ENCODE measurements at regions not wholly inside any gene's neighbourhood (a gene's known extent, or its start where the extent isn't known, plus 50 kb on each side); places are given as distances from the start of the nearest gene placed in this dataset.

DNA sequence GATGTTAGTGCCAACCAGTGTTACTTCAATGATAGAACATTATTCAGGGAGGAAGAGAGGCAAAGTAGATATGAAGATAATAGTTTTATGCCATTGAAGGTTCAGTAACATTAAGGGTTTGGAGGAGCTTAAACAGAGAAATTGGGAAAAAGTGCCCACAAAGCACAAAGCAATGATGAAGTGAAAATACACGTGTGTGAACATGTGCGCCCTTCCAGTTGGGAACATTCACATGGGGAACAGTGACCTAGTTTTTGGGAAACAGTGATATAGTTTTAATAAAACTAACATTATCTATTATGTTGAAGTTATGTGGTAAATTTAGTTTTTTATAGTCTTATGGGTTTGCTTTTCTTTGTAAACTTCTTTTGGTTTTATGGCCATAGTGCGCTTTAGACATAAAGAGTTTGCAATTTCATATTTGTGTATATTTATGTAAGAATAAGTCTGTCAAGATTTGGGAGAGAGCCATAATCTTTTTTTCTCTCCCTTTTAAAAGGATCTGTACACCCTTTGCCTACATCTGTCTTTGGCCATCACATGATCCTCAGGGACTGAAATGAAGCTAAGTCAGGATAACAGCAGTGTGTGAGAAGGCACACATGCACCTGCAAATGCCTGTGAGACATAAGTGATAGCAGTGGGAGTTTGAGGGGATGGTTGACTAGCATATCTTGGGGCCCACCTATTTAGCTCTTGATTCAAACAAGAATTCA is 450.3 kb upstream of the THRB start:
- H3K4me1 ChIP-seq (ENCODE audit: control extremely low read depth in 1 of 4, control insufficient read depth in 4 of 4, insufficient read depth in 4 of 4, low read length in 3 of 4) = no peaks in the 10 kb centered on the region
- H3K9me3 ChIP-seq (ENCODE audit: control extremely low read depth in 1 of 5, control insufficient read depth in 4 of 5, insufficient read depth in 2 of 5, low read depth in 1 of 5, low read length in 4 of 5) = no peaks in the 10 kb centered on the region
- no peaks in the 10 kb centered on the region for H3K27me3 ChIP-seq (replicated peaks in 2 of 5; ENCODE audit: control insufficient read depth in 4 of 5, insufficient read depth in 5 of 5, low read length in 4 of 5)
- ChIA-PET POLR2A (no interaction called here), CTCF (no interaction called here)
- DNase-seq = no peak
- H3K36me3 ChIP-seq (ENCODE audit: control insufficient read depth in 4 of 4, insufficient read depth in 4 of 4, low read length in 3 of 4) = no peaks in the 10 kb centered on the region
- no CpG with 5 or more reads among the region's 3 CpGs for WGBS (ENCODE audit: insufficient coverage)
- H3K4me3 ChIP-seq (ENCODE audit: control insufficient read depth in 1 of 7, extremely low read depth in 1 of 7, insufficient read depth in 4 of 7, low read depth in 2 of 7, low read length in 6 of 7) = no peak overlapping the region
- no peak overlapping the region for H3K27ac ChIP-seq (ENCODE audit: insufficient read depth in 1 of 2, low read depth in 1 of 2, low read length in 2 of 2, poor library complexity in 1 of 2, severe bottlenecking in 2 of 2)

DNA sequence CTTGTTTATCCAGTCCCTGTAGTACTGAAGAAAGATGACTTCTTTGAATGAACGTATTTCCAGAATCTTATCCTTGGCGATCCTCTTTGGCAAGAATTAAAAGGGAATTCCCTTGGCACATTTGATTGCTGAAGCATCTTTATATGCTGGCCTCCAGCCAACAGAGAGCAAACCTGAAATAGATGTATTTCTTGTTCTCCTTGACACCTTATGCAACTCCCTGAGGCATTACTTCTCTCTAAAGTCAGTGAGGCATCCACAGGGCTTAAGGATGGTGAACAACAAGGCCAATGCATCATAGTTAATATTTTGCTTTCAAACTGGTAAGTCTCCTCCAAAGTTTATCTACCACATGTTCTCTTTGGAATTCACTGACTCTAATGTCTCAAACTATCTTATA is 450.9 kb upstream of the THRB start:
- Histone ChIP-seq H3K36me3 (ENCODE audit: control insufficient read depth in 4 of 4, insufficient read depth in 4 of 4, low read length in 3 of 4) (no peaks in the 10 kb centered on the region), H3K4me3 (ENCODE audit: control insufficient read depth in 1 of 7, extremely low read depth in 1 of 7, insufficient read depth in 4 of 7, low read depth in 2 of 7, low read length in 6 of 7) (no peak overlapping the region), H3K27ac (ENCODE audit: insufficient read depth in 1 of 2, low read depth in 1 of 2, low read length in 2 of 2, poor library complexity in 1 of 2, severe bottlenecking in 2 of 2) (no peak overlapping the region), H3K9me3 (ENCODE audit: control extremely low read depth in 1 of 5, control insufficient read depth in 4 of 5, insufficient read depth in 2 of 5, low read depth in 1 of 5, low read length in 4 of 5) (no peaks in the 10 kb centered on the region), H3K27me3 (replicated peaks in 2 of 5; ENCODE audit: control insufficient read depth in 4 of 5, insufficient read depth in 5 of 5, low read length in 4 of 5) (no peaks in the 10 kb centered on the region), H3K4me1 (ENCODE audit: control extremely low read depth in 1 of 4, control insufficient read depth in 4 of 4, insufficient read depth in 4 of 4, low read length in 3 of 4) (no peaks in the 10 kb centered on the region)
- ChIA-PET CTCF (no interaction called here), POLR2A (interaction anchor here (0.7 kb wide), 1 partner anchor 118 kb away, joined by 3 read pairs; no protein-coding TSS in a partner anchor)
- no peak for DNase-seq
- WGBS (ENCODE audit: insufficient coverage) = 100% methylated on average over 1 of the region's 2 CpGs

DNA sequence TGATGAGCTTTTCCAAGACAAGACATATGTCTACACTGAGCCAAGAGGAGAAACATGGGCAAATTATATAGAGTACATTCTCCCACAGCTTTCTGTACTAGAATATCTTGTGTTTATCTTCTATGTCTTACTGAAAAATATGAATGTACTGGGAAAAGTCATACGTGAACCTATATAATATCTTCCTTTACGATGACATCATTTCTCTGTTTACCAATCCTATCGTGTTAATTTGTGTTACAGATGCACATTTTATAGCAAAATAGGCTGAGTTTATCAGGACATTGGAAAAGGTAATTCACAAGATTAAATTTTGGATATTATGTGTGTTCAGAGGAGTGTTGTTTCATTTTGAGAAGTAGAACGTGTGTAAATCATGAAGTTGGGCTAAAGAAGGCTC is 452.5 kb upstream of the THRB start:
- Histone ChIP-seq H3K36me3 (ENCODE audit: control insufficient read depth in 4 of 4, insufficient read depth in 4 of 4, low read length in 3 of 4) (no peaks in the 10 kb centered on the region), H3K9me3 (ENCODE audit: control extremely low read depth in 1 of 5, control insufficient read depth in 4 of 5, insufficient read depth in 2 of 5, low read depth in 1 of 5, low read length in 4 of 5) (no peaks in the 10 kb centered on the region), H3K4me3 (ENCODE audit: control insufficient read depth in 1 of 7, extremely low read depth in 1 of 7, insufficient read depth in 4 of 7, low read depth in 2 of 7, low read length in 6 of 7) (no peak overlapping the region), H3K4me1 (ENCODE audit: control extremely low read depth in 1 of 4, control insufficient read depth in 4 of 4, insufficient read depth in 4 of 4, low read length in 3 of 4) (no peaks in the 10 kb centered on the region), H3K27me3 (replicated peaks in 2 of 5; ENCODE audit: control insufficient read depth in 4 of 5, insufficient read depth in 5 of 5, low read length in 4 of 5) (no peaks in the 10 kb centered on the region), H3K27ac (ENCODE audit: insufficient read depth in 1 of 2, low read depth in 1 of 2, low read length in 2 of 2, poor library complexity in 1 of 2, severe bottlenecking in 2 of 2) (no peak overlapping the region)
- CTCF ChIA-PET = no interaction called here
- 100% methylated on average over 2 of the region's 4 CpGs for WGBS (ENCODE audit: insufficient coverage)
- POLR2A ChIA-PET = no interaction called here
- DNase-seq = no peak

DNA sequence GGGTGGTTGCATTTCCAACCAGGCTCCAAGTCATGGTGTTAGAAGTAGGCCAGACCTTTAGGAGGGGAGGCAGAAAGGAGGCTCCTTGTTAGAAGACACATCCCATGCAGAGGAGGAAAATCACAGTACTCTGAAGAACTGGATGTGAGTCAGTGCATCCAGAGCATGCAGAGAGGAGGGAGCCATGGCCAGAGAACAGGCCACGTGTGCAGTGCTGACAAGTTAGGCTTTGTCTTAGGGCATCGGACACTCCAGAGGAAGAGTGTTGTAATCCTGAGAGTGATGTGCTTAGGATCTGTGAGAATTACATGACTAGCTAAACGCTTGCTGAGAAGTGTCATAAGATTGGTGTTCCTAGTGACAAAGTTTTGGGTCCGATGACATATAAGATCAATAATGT is 456.5 kb upstream of the THRB start:
- 100% methylated on average over 2 of the region's 4 CpGs for WGBS (ENCODE audit: insufficient coverage)
- no peaks in the 10 kb centered on the region for H3K9me3 ChIP-seq (ENCODE audit: control extremely low read depth in 1 of 5, control insufficient read depth in 4 of 5, insufficient read depth in 2 of 5, low read depth in 1 of 5, low read length in 4 of 5)
- ChIA-PET CTCF (no interaction called here), POLR2A (no interaction called here)
- H3K27me3 ChIP-seq (replicated peaks in 2 of 5; ENCODE audit: control insufficient read depth in 4 of 5, insufficient read depth in 5 of 5, low read length in 4 of 5) = no peaks in the 10 kb centered on the region
- H3K27ac ChIP-seq (ENCODE audit: insufficient read depth in 1 of 2, low read depth in 1 of 2, low read length in 2 of 2, poor library complexity in 1 of 2, severe bottlenecking in 2 of 2) = no peak overlapping the region
- H3K4me1 ChIP-seq (ENCODE audit: control extremely low read depth in 1 of 4, control insufficient read depth in 4 of 4, insufficient read depth in 4 of 4, low read length in 3 of 4) = no peaks in the 10 kb centered on the region
- no peak for DNase-seq
- no peak overlapping the region for H3K4me3 ChIP-seq (ENCODE audit: control insufficient read depth in 1 of 7, extremely low read depth in 1 of 7, insufficient read depth in 4 of 7, low read depth in 2 of 7, low read length in 6 of 7)
- no peaks in the 10 kb centered on the region for H3K36me3 ChIP-seq (ENCODE audit: control insufficient read depth in 4 of 4, insufficient read depth in 4 of 4, low read length in 3 of 4)

DNA sequence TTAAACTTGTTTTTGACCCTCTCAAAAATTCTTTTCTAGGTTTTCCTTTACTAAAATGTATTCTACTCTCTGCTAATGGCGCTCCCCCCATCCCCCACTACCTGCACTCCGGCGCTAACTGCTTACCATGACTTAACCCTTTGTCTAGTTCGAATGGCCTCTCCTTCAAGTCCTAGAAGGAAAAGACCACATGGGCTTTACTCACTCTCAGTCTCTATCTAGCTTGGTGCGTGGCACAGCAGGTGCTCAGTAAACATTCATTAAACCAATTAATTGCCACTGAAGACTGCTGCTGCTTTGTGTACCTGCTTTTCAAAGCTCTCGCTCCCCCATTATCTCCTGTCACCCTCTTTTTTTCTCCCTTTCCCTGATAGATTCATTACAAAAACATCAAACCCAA is 457.7 kb upstream of the THRB start:
- H3K4me3 ChIP-seq (ENCODE audit: control insufficient read depth in 1 of 7, extremely low read depth in 1 of 7, insufficient read depth in 4 of 7, low read depth in 2 of 7, low read length in 6 of 7) = no peak overlapping the region
- H3K4me1 ChIP-seq (ENCODE audit: control extremely low read depth in 1 of 4, control insufficient read depth in 4 of 4, insufficient read depth in 4 of 4, low read length in 3 of 4) = no peaks in the 10 kb centered on the region
- WGBS (ENCODE audit: insufficient coverage) = 100% methylated on average over 3 of the region's 6 CpGs
- no peak for DNase-seq
- H3K36me3 ChIP-seq (ENCODE audit: control insufficient read depth in 4 of 4, insufficient read depth in 4 of 4, low read length in 3 of 4) = no peaks in the 10 kb centered on the region
- ChIA-PET POLR2A (no interaction called here), CTCF (no interaction called here)
- no peak overlapping the region for H3K27ac ChIP-seq (ENCODE audit: insufficient read depth in 1 of 2, low read depth in 1 of 2, low read length in 2 of 2, poor library complexity in 1 of 2, severe bottlenecking in 2 of 2)
- no peaks in the 10 kb centered on the region for H3K9me3 ChIP-seq (ENCODE audit: control extremely low read depth in 1 of 5, control insufficient read depth in 4 of 5, insufficient read depth in 2 of 5, low read depth in 1 of 5, low read length in 4 of 5)
- H3K27me3 ChIP-seq (replicated peaks in 2 of 5; ENCODE audit: control insufficient read depth in 4 of 5, insufficient read depth in 5 of 5, low read length in 4 of 5) = no peaks in the 10 kb centered on the region

DNA sequence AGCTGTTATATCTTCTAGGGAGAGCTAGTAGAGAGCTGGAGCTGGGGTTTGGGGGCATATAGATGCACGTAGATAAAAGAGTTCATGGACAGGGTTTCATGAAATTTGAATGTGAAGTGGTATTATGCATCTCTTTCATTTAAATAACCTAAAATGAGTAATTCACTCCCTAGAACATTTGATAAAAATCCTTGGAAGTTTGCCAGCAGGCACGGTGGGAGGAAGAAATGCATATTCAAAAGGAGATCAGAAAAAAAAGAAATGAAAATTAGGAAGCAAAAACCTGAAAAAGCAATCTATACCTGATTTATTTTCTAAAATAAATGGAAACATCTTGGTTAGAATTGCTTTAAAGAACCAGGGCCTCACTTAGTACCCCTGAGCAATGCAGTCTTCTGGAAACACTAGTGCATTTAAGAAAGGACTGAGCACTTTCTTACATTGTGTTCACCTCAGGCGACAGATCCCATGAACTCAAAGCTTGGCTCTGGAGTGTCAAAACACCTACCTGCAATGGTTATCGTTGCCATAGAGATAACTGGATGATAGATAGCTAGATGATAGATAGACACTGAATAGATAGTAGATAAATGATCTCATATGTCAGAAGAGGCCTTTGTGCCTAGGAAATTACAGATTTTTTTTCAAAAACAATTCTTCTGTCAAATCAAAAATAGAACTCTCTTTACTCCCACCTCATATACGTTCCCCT is 458.6 kb upstream of the THRB start:
- no peaks in the 10 kb centered on the region for H3K9me3 ChIP-seq (ENCODE audit: control extremely low read depth in 1 of 5, control insufficient read depth in 4 of 5, insufficient read depth in 2 of 5, low read depth in 1 of 5, low read length in 4 of 5)
- POLR2A ChIA-PET = no interaction called here
- H3K27ac ChIP-seq (ENCODE audit: insufficient read depth in 1 of 2, low read depth in 1 of 2, low read length in 2 of 2, poor library complexity in 1 of 2, severe bottlenecking in 2 of 2) = no peak overlapping the region
- no peaks in the 10 kb centered on the region for H3K36me3 ChIP-seq (ENCODE audit: control insufficient read depth in 4 of 4, insufficient read depth in 4 of 4, low read length in 3 of 4)
- H3K4me3 ChIP-seq (ENCODE audit: control insufficient read depth in 1 of 7, extremely low read depth in 1 of 7, insufficient read depth in 4 of 7, low read depth in 2 of 7, low read length in 6 of 7) = no peak overlapping the region
- no peaks in the 10 kb centered on the region for H3K4me1 ChIP-seq (ENCODE audit: control extremely low read depth in 1 of 4, control insufficient read depth in 4 of 4, insufficient read depth in 4 of 4, low read length in 3 of 4)
- H3K27me3 ChIP-seq (replicated peaks in 2 of 5; ENCODE audit: control insufficient read depth in 4 of 5, insufficient read depth in 5 of 5, low read length in 4 of 5) = no peaks in the 10 kb centered on the region
- WGBS (ENCODE audit: insufficient coverage) = 97% methylated on average over 3 of the region's 5 CpGs
- CTCF ChIA-PET = interaction anchor here (1.0 kb wide), 1 partner anchor 12 kb away, joined by 3 read pairs; no protein-coding TSS in a partner anchor
- DNase-seq = no peak

DNA sequence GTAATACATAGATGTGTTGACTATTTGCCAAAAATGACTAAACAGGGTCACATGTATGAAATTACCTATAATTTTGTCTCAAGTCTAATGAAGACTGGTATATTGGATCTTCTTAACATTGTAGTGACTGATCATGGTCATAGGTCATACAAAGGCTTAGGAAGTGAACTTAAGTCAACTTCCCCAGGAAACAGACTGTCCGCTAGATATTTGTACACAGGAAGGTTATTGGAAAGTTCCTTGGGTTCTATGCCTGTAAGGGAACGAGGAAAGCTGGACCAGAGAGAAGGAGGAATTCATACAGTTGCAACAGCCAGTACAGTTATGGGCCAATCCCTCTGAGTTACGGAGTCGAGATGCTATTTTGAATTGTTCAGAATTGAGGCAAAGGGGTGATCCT is 462.0 kb upstream of the THRB start:
- Histone ChIP-seq H3K4me1 (ENCODE audit: control extremely low read depth in 1 of 4, control insufficient read depth in 4 of 4, insufficient read depth in 4 of 4, low read length in 3 of 4) (no peaks in the 10 kb centered on the region), H3K27me3 (replicated peaks in 2 of 5; ENCODE audit: control insufficient read depth in 4 of 5, insufficient read depth in 5 of 5, low read length in 4 of 5) (peaks cover 0 to 2% (median 0%) of the 10 kb centered on the region in 5 experiments), H3K36me3 (ENCODE audit: control insufficient read depth in 4 of 4, insufficient read depth in 4 of 4, low read length in 3 of 4) (no peaks in the 10 kb centered on the region), H3K27ac (ENCODE audit: insufficient read depth in 1 of 2, low read depth in 1 of 2, low read length in 2 of 2, poor library complexity in 1 of 2, severe bottlenecking in 2 of 2) (no peak overlapping the region), H3K9me3 (ENCODE audit: control extremely low read depth in 1 of 5, control insufficient read depth in 4 of 5, insufficient read depth in 2 of 5, low read depth in 1 of 5, low read length in 4 of 5) (no peaks in the 10 kb centered on the region), H3K4me3 (ENCODE audit: control insufficient read depth in 1 of 7, extremely low read depth in 1 of 7, insufficient read depth in 4 of 7, low read depth in 2 of 7, low read length in 6 of 7) (no peak overlapping the region)
- CTCF ChIA-PET = no interaction called here
- POLR2A ChIA-PET = no interaction called here
- WGBS (ENCODE audit: insufficient coverage) = 75% methylated on average over 4 of the region's 4 CpGs
- no peak for DNase-seq
